ENCODE measurements at regions not wholly inside any gene's neighbourhood (a gene's known extent, or its start where the extent isn't known, plus 50 kb on each side); places are given as distances from the start of the nearest gene placed in this dataset.

DNA sequence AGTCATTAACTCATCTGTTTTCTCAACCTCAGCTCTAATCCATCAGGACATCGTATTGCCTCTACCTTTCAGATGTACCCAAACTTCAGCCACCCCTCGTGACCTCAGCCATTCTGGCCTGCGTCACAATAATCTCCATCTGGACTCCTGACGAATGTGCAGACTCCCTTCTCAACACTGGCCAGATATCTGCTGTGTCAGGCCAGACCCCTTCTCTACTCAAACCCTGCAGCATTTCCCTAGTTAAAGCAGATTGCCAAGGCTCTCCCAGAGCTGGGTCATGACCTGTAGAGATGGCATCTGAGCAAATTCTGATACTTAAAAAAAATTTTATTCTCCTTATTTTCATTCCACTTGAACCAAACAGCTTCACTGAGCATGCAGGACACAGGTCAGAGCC is 69.5 kb upstream of the TMEM18 start:
- no peak for TF ChIP-seq CTCF (conservative IDR thresholded peaks at IDR 0.05)
- no peak for TF ChIP-seq ZFX (IDR thresholded peaks at IDR 0.05)
